ENCODE measurements at regions not wholly inside any gene's neighbourhood (a gene's known extent, or its start where the extent isn't known, plus 50 kb on each side); places are given as distances from the start of the nearest gene placed in this dataset.

DNA sequence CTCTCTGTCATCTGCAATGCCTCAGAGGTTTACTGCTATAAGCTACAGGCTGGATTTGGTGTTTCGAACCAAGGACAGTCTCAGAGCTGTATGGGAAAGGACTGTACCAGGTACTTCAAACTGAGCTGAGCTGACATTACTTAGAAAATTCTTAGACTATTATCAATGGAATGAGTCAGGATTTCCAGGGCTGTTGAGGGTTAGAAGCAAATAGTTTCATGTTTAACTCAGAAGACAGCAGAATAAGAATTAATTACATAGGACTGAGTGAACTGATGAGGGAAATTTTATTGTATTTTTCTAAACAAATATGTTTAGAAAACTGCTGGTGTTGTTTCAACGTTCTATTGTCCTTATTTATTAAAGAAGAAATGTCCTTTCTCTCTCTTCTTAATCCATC, 74.3 kb upstream of the CAPZB start:
- H3K9ac ChIP-seq (ENCODE audit: low read length in 3 of 3) = no peak overlapping the region
- intact Hi-C loops (cut with DNase I) = no loop called here
- no peak for FAIRE-seq

DNA sequence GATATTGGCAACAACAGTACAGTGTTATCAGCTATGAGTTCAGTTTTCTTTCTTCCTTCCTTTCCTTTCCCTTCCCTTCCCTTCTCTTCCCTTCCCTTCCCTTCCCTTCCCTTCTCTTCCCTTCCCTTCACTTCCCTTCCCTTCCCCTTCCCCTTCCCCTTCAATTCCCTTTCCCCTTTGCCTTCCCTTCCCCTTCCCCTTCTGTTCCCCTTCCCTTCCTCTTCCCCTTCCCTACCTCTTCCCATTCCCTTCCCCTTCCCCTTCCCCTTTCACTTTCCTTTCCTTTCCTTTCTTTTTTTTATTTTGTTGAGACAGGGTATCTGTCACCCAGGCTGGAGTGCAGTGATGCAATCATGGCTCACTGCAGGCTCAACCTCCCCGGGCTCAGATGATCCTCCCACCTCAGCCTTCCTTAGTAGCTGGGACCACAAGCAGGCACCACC, 72.3 kb upstream of the CAPZB start:
- H3K9ac ChIP-seq (ENCODE audit: low read length in 3 of 3) = no peak overlapping the region
- no peaks in the 10 kb centered on the region for H3K27me3 ChIP-seq (ENCODE audit: control insufficient read depth, insufficient read depth, low read length)
- H3K27ac ChIP-seq (ENCODE audit: low read depth in 2 of 2, low read length in 2 of 2) = no peak overlapping the region
- no peaks in the 10 kb centered on the region for H3K4me1 ChIP-seq (ENCODE audit: control insufficient read depth in 2 of 3, insufficient read depth in 2 of 3, low read depth in 1 of 3, low read length in 3 of 3)
- no peak overlapping the region for H3K4me3 ChIP-seq (ENCODE audit: low read length in 3 of 3)
- TF ChIP-seq, protein P1, sequence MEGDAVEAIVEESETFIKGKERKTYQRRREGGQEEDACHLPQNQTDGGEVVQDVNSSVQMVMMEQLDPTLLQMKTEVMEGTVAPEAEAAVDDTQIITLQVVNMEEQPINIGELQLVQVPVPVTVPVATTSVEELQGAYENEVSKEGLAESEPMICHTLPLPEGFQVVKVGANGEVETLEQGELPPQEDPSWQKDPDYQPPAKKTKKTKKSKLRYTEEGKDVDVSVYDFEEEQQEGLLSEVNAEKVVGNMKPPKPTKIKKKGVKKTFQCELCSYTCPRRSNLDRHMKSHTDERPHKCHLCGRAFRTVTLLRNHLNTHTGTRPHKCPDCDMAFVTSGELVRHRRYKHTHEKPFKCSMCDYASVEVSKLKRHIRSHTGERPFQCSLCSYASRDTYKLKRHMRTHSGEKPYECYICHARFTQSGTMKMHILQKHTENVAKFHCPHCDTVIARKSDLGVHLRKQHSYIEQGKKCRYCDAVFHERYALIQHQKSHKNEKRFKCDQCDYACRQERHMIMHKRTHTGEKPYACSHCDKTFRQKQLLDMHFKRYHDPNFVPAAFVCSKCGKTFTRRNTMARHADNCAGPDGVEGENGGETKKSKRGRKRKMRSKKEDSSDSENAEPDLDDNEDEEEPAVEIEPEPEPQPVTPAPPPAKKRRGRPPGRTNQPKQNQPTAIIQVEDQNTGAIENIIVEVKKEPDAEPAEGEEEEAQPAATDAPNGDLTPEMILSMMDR (IDR thresholded peaks at IDR 0.05; ENCODE audit: borderline replicate concordance, extremely low read depth, insufficient read depth) = no peak
- FAIRE-seq (no peak), DNase-seq (no peak)
- H3K36me3 ChIP-seq (ENCODE audit: control insufficient read depth in 2 of 3, insufficient read depth in 3 of 3, low read length in 3 of 3) = no peaks in the 10 kb centered on the region
- H3K9me3 ChIP-seq (ENCODE audit: control insufficient read depth in 2 of 3, insufficient read depth in 1 of 3, low read length in 3 of 3) = no peaks in the 10 kb centered on the region
- intact Hi-C loops (cut with DNase I) = no loop called here

More for the DNA sequence above, 74.3 kb upstream of the CAPZB start:
- TF ChIP-seq, protein P1 (IDR thresholded peaks at IDR 0.05; ENCODE audit: borderline replicate concordance, extremely low read depth, insufficient read depth) = no peak
- Histone ChIP-seq H3K4me1 (ENCODE audit: control insufficient read depth in 2 of 3, insufficient read depth in 2 of 3, low read depth in 1 of 3, low read length in 3 of 3) (no peaks in the 10 kb centered on the region), H3K27me3 (ENCODE audit: control insufficient read depth, insufficient read depth, low read length) (no peaks in the 10 kb centered on the region), H3K36me3 (ENCODE audit: control insufficient read depth in 2 of 3, insufficient read depth in 3 of 3, low read length in 3 of 3) (no peaks in the 10 kb centered on the region), H3K4me3 (ENCODE audit: low read length in 3 of 3) (no peak overlapping the region), H3K27ac (ENCODE audit: low read depth in 2 of 2, low read length in 2 of 2) (no peak overlapping the region), H3K9me3 (ENCODE audit: control insufficient read depth in 2 of 3, insufficient read depth in 1 of 3, low read length in 3 of 3) (no peaks in the 10 kb centered on the region)
- DNase-seq = no peak

DNA sequence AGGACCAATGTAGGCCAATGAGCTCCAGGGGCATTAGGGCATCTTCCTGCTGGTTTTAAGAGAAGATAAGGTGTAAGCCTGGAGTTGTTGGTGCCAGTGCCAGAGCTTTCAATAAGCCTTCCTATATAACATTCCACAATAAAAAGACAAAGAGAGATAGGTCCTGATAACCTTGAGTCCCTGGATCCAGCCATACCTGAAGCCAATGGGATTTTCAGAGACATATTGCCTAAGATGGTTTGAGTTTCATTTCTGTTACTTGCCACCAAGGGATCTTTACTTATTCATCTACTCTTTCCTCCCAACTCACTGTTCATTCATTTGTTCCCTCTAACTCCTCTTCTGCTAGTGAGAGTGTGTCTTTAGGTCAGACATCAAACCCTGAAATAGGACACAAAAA, 68.8 kb upstream of the CAPZB start:
- intact Hi-C loops (cut with DNase I) = no loop called here
- H3K9ac ChIP-seq (ENCODE audit: low read length in 3 of 3) = no peak overlapping the region
- H3K4me1 ChIP-seq (ENCODE audit: control insufficient read depth in 2 of 3, insufficient read depth in 2 of 3, low read depth in 1 of 3, low read length in 3 of 3) = no peaks in the 10 kb centered on the region
- no peak overlapping the region for H3K4me3 ChIP-seq (ENCODE audit: low read length in 3 of 3)
- H3K9me3 ChIP-seq (ENCODE audit: control insufficient read depth in 2 of 3, insufficient read depth in 1 of 3, low read length in 3 of 3) = no peaks in the 10 kb centered on the region
- FAIRE-seq (no peak), DNase-seq (no peak)
- H3K27me3 ChIP-seq (ENCODE audit: control insufficient read depth, insufficient read depth, low read length) = no peaks in the 10 kb centered on the region
- H3K27ac ChIP-seq (ENCODE audit: low read depth in 2 of 2, low read length in 2 of 2) = no peak overlapping the region
- H3K36me3 ChIP-seq (ENCODE audit: control insufficient read depth in 2 of 3, insufficient read depth in 3 of 3, low read length in 3 of 3) = no peaks in the 10 kb centered on the region
- TF ChIP-seq, protein P1 (IDR thresholded peaks at IDR 0.05; ENCODE audit: borderline replicate concordance, extremely low read depth, insufficient read depth) = no peak
